GM12878 (cell line): ENCODE measurements at regions not wholly inside any gene's neighbourhood (a gene's known extent, or its start where the extent isn't known, plus 50 kb on each side); places are given as distances from the start of the nearest gene placed in this dataset.

Experiments
- ATAC-seq: fragments of 200-7000 bp; cut with Tn5 transposase; 3 replicates; pipeline ENCODE4 v1.9.1; 2020; ENCODE audit warnings: mild to moderate bottlenecking, moderate library complexity
- BruUV-seq: library from RNA; stranded (reverse); fragments of 400-500 nt; replicated peaks from 2 replicates; lab custom pipeline; 2021; lab: Mats Ljungman, UMichigan
- CTCF ChIA-PET: fragments of 300-600 bp; sonication (Branson Sonifier 250); formaldehyde crosslinking; extraction: SDS; loops from one replicate; lab custom pipeline; 2021; ENCODE audit warnings: inconsistent platforms; lab: Yijun Ruan, JAX
- POLR2A ChIA-PET: fragments of 350-600 bp; formaldehyde crosslinking; extraction: SDS; loops from one replicate; lab custom pipeline; 2021; ENCODE audit warnings: inconsistent platforms; lab: Charles Lee
- RAD21 ChIA-PET: fragments of 300-600 bp; sonication (Branson Sonifier 250); formaldehyde crosslinking; loops from one replicate; lab custom pipeline; 2023; ENCODE audit warnings: antibody characterized with exemption; ENCODE audit not compliant: unreplicated experiment; lab: Charles Lee
- SMC1A ChIA-PET: fragments of 300-600 bp; sonication (Branson Sonifier 250); formaldehyde crosslinking; loops from one replicate; lab custom pipeline; 2023; ENCODE audit not compliant: unreplicated experiment, uncharacterized antibody; lab: Charles Lee
- DNase-seq: peaks from one replicate; pipeline ENCODE4 v3.0.0-alpha.2; 2011; ENCODE audit warnings: low read depth, low spot score
- FAIRE-seq: peaks from 3 replicates; lab custom pipeline; 2011; peaks lifted over from hg19 to GRCh38; lab: Jason Lieb, UNC
- H2AFZ ChIP-seq: 2 replicates; pipeline ENCODE4 v1.6.0; 2011; ENCODE audit warnings: low read depth, low read length, control low read depth; ENCODE audit not compliant: control insufficient read depth
- H3K27ac ChIP-seq: 2 replicates; pipeline ENCODE4 v1.5.1; 2011; ENCODE audit warnings: control low read depth; ENCODE audit not compliant: control insufficient read depth, insufficient read depth
- H3K27me3 ChIP-seq, 2 experiments: replicated peaks in 1 of 2; 2 replicates each; pipeline versions ENCODE4 v1.6.0 to v1.6.1; 2011; ENCODE audit warnings: low read length in 1 of 2; ENCODE audit not compliant: control insufficient read depth in 2 of 2, insufficient read depth in 2 of 2
- H3K36me3 ChIP-seq, 2 experiments: 2 replicates each; pipeline ENCODE4 v1.5.1; 2011; ENCODE audit warnings: low read length in 1 of 2; ENCODE audit not compliant: control insufficient read depth in 2 of 2, insufficient read depth in 2 of 2
- H3K4me1 ChIP-seq: 2 replicates; pipeline ENCODE4 v1.6.1; 2011; ENCODE audit warnings: mild to moderate bottlenecking, low read length, moderate library complexity, mixed read lengths; ENCODE audit not compliant: control insufficient read depth, insufficient read depth
- H3K4me2 ChIP-seq: 2 replicates; pipeline ENCODE4 v1.6.0; 2011; ENCODE audit warnings: control low read depth; ENCODE audit not compliant: control insufficient read depth, insufficient read depth
- H3K4me3 ChIP-seq: fragments of 200-600 bp; sonication (generic); 2 replicates; pipeline ENCODE4 v1.5.1; 2016
- H3K79me2 ChIP-seq: 2 replicates; pipeline ENCODE4 v1.6.0; 2011; ENCODE audit warnings: low read length; ENCODE audit not compliant: control insufficient read depth, insufficient read depth
- H3K9ac ChIP-seq: 2 replicates; pipeline ENCODE4 v1.8.0; 2011; ENCODE audit warnings: low read length, control low read depth, mixed read lengths; ENCODE audit not compliant: control insufficient read depth, insufficient read depth
- H3K9me3 ChIP-seq: replicated peaks from 3 replicates; pipeline ENCODE4 v1.5.1; 2011; ENCODE audit warnings: mild to moderate bottlenecking, low read length; ENCODE audit not compliant: control insufficient read depth, insufficient read depth
- H4K20me1 ChIP-seq: 2 replicates; pipeline ENCODE4 v1.6.0; 2011; ENCODE audit not compliant: control insufficient read depth, insufficient read depth
- ATF7 ChIP-seq: fragments of 450-650 bp; IDR thresholded peaks from 2 replicates; pipeline ENCODE4 v1.6.1; 2016; ENCODE audit warnings: low read depth, mild to moderate bottlenecking
- CBFB ChIP-seq: IDR thresholded peaks from 2 replicates; pipeline ENCODE4 v1.6.1; 2016; ENCODE audit warnings: antibody characterized with exemption, low read depth
- ETV6 ChIP-seq, 2 experiments: fragments of 450-650 bp in 1 of 2; IDR thresholded peaks in 1 of 2; conservative IDR thresholded peaks in 1 of 2; 2 replicates each; pipeline ENCODE4 v1.6.1; 2014; ENCODE audit warnings: antibody characterized with exemption in 1 of 2, borderline replicate concordance in 1 of 2, low read depth in 1 of 2, mild to moderate bottlenecking in 1 of 2, moderate library complexity in 1 of 2
- EZH2 ChIP-seq: IDR thresholded peaks from 2 replicates; pipeline ENCODE4 v1.6.1; 2012; ENCODE audit warnings: low read depth, mild to moderate bottlenecking, control low read depth, inconsistent platforms, low read length, borderline replicate concordance; ENCODE audit not compliant: control insufficient read depth
- GABPA ChIP-seq: IDR thresholded peaks from 2 replicates; pipeline ENCODE4 v1.6.1; 2014; ENCODE audit warnings: antibody characterized with exemption, low read depth, mild to moderate bottlenecking, inconsistent platforms
- JUNB ChIP-seq: IDR thresholded peaks from 2 replicates; pipeline ENCODE4 v1.6.1; 2016; ENCODE audit warnings: antibody characterized with exemption, mild to moderate bottlenecking
- JUND ChIP-seq: IDR thresholded peaks from 2 replicates; pipeline ENCODE4 v1.6.1; 2012; ENCODE audit warnings: low read depth, mild to moderate bottlenecking, low read length, improper control_type of control experiment, moderate library complexity
- KDM1A ChIP-seq: fragments of 200-600 bp; sonication (generic); IDR thresholded peaks from 2 replicates; pipeline ENCODE4 v1.6.1; 2016; ENCODE audit warnings: borderline replicate concordance
- MXI1 ChIP-seq: fragments of 150-350 bp; IDR thresholded peaks from 2 replicates; pipeline ENCODE4 v1.6.1; 2011; ENCODE audit warnings: low read depth, mild to moderate bottlenecking, inconsistent platforms, low read length, improper control_type of control experiment
- PAX5 ChIP-seq: IDR thresholded peaks from 2 replicates; pipeline ENCODE4 v1.6.1; 2011; ENCODE audit warnings: low read depth, low read length, borderline replicate concordance
- RELA ChIP-seq: fragments of 450-650 bp; IDR thresholded peaks from 2 replicates; pipeline ENCODE4 v1.8.0; 2014; ENCODE audit warnings: borderline replicate concordance; ENCODE audit not compliant: partially characterized antibody
- RFX5 ChIP-seq: IDR thresholded peaks from 2 replicates; pipeline ENCODE4 v1.6.1; 2011; ENCODE audit warnings: low read depth, low read length, improper control_type of control experiment
- SMC3 ChIP-seq: IDR thresholded peaks from 2 replicates; pipeline ENCODE4 v1.6.1; 2011; ENCODE audit warnings: low read length, improper control_type of control experiment, borderline replicate concordance
- ZBED1 ChIP-seq: IDR thresholded peaks from 2 replicates; pipeline ENCODE4 v1.6.1; 2016; ENCODE audit warnings: borderline replicate concordance
- ZNF24 ChIP-seq: fragments of 450-650 bp; IDR thresholded peaks from 2 replicates; pipeline ENCODE4 v1.6.1; 2017; ENCODE audit warnings: antibody characterized with exemption, mild to moderate bottlenecking
- ZNF622 ChIP-seq: fragments of 450-650 bp; IDR thresholded peaks from 2 replicates; pipeline ENCODE4 v1.6.1; 2017; ENCODE audit warnings: mild to moderate bottlenecking, inconsistent platforms
- WGBS: methylation state at CpG from one replicate; pipeline ENCODE4 v1.1.6; 2016; ENCODE audit warnings: low lambda C conversion rate; ENCODE audit not compliant: insufficient replicate concordance, insufficient coverage; ENCODE audit errors: missing lambda C conversion rate; 5-methylcytosine and 5-hydroxymethylcytosine counted together
- in situ Hi-C: fragments of 300-500 bp; cut with MboI; formaldehyde crosslinking; loops from 9 replicates; pipeline ENCODE4 v1.14.3; 2018; ENCODE audit warnings: mixed read lengths
- intact Hi-C: fragments of 100-400 bp; cut with micrococcal nuclease; formaldehyde crosslinking; loops from one replicate; pipeline ENCODE4 v1.14.2; 2022; ENCODE audit not compliant: unreplicated experiment
- TF ChIP-seq, protein P1 (sequence below): fragments of 450-650 bp; IDR thresholded peaks from 2 replicates; pipeline ENCODE4 v1.6.1; 2016; ENCODE audit warnings: mild to moderate bottlenecking, moderate library complexity, borderline replicate concordance
- TF ChIP-seq, protein P2 (sequence below): fragments of 150-350 bp; IDR thresholded peaks from 2 replicates; pipeline ENCODE4 v1.6.1; 2014; ENCODE audit warnings: mild to moderate bottlenecking, low read depth, low read length
- TF ChIP-seq, protein P3 (sequence below): IDR thresholded peaks from 2 replicates; pipeline ENCODE4 v1.6.1; 2012; ENCODE audit warnings: low read length, inconsistent platforms

DNA sequence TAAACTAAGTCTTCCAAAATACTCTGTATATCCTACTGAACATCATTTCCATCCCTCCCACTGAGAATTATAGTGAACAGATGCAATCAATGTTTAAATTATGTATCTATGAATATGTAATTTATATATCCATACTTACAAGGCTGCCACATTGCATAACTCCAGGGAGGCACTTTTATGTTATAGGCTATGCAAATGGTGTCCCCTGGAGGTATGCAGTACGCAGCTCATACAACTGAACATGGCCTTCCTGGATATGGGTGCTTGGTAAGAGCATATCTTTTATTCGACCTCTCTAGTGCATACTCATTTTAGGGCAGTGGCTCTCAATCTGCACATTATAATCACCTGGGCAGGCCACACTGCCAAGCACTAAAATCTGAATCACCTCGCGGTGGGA, 127.3 kb downstream of the BANF2 start:
- Histone ChIP-seq H3K4me2 (no peak overlapping the region), H3K9me3 (no peaks in the 10 kb centered on the region), H3K27me3 (no peaks in the 10 kb centered on the region), H3K79me2 (no peaks in the 10 kb centered on the region), H3K36me3 (no peaks in the 10 kb centered on the region), H4K20me1 (no peaks in the 10 kb centered on the region), H3K9ac (no peak overlapping the region), H3K4me1 (peaks cover 18% of the 10 kb centered on the region), H3K27ac (no peak overlapping the region), H2AFZ (no peak overlapping the region), H3K4me3 (no peak overlapping the region)
- SMC1A ChIA-PET: interaction anchor here (1.2 to 2.1 kb wide), 2 partner anchors 11 to 68 kb away, joined by 3 to 6 read pairs; no protein-coding TSS in a partner anchor
- POLR2A ChIA-PET: no interaction called here
- TF ChIP-seq RFX5 (no peak), KDM1A (no peak), ZBED1 (no peak), RELA (no peak), JUNB (no peak), SMC3 (no peak), MXI1 (no peak), JUND (no peak), ZNF24 (no peak), GABPA (no peak), ATF7 (no peak), PAX5 (no peak), ETV6 (conservative IDR thresholded peaks at IDR 0.05 in 1 of 2, IDR thresholded peaks at IDR 0.05 in 1 of 2; ENCODE audit: borderline replicate concordance in 1 of 2, low read depth in 1 of 2) (no peak), ZNF622 (no peak), CBFB (no peak), EZH2 (no peak)
- TF ChIP-seq, protein P1, sequence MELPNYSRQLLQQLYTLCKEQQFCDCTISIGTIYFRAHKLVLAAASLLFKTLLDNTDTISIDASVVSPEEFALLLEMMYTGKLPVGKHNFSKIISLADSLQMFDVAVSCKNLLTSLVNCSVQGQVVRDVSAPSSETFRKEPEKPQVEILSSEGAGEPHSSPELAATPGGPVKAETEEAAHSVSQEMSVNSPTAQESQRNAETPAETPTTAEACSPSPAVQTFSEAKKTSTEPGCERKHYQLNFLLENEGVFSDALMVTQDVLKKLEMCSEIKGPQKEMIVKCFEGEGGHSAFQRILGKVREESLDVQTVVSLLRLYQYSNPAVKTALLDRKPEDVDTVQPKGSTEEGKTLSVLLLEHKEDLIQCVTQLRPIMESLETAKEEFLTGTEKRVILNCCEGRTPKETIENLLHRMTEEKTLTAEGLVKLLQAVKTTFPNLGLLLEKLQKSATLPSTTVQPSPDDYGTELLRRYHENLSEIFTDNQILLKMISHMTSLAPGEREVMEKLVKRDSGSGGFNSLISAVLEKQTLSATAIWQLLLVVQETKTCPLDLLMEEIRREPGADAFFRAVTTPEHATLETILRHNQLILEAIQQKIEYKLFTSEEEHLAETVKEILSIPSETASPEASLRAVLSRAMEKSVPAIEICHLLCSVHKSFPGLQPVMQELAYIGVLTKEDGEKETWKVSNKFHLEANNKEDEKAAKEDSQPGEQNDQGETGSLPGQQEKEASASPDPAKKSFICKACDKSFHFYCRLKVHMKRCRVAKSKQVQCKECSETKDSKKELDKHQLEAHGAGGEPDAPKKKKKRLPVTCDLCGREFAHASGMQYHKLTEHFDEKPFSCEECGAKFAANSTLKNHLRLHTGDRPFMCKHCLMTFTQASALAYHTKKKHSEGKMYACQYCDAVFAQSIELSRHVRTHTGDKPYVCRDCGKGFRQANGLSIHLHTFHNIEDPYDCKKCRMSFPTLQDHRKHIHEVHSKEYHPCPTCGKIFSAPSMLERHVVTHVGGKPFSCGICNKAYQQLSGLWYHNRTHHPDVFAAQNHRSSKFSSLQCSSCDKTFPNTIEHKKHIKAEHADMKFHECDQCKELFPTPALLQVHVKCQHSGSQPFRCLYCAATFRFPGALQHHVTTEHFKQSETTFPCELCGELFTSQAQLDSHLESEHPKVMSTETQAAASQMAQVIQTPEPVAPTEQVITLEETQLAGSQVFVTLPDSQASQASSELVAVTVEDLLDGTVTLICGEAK: no peak
- TF ChIP-seq, protein P2, sequence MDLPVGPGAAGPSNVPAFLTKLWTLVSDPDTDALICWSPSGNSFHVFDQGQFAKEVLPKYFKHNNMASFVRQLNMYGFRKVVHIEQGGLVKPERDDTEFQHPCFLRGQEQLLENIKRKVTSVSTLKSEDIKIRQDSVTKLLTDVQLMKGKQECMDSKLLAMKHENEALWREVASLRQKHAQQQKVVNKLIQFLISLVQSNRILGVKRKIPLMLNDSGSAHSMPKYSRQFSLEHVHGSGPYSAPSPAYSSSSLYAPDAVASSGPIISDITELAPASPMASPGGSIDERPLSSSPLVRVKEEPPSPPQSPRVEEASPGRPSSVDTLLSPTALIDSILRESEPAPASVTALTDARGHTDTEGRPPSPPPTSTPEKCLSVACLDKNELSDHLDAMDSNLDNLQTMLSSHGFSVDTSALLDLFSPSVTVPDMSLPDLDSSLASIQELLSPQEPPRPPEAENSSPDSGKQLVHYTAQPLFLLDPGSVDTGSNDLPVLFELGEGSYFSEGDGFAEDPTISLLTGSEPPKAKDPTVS: no peak
- TF ChIP-seq, protein P3, sequence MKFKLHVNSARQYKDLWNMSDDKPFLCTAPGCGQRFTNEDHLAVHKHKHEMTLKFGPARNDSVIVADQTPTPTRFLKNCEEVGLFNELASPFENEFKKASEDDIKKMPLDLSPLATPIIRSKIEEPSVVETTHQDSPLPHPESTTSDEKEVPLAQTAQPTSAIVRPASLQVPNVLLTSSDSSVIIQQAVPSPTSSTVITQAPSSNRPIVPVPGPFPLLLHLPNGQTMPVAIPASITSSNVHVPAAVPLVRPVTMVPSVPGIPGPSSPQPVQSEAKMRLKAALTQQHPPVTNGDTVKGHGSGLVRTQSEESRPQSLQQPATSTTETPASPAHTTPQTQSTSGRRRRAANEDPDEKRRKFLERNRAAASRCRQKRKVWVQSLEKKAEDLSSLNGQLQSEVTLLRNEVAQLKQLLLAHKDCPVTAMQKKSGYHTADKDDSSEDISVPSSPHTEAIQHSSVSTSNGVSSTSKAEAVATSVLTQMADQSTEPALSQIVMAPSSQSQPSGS: no peak
- CTCF ChIA-PET: interaction anchor here (1.9 kb wide), 1 partner anchor 30 kb away, joined by 9 read pairs; no protein-coding TSS in a partner anchor
- in situ Hi-C loops (no loop called here), intact Hi-C loops (loop anchor here (5.0 kb wide), 1 partner anchor 70 kb away; no protein-coding TSS in a partner anchor)
- BruUV-seq: no TSS peak
- RAD21 ChIA-PET: interaction anchor here (1.1 to 3.0 kb wide), 2 partner anchors 29 to 145 kb away, joined by 3 to 10 read pairs; partner anchors contain the start of gene RRBP1
- DNase-seq (no peak), FAIRE-seq (no peak), ATAC-seq (no peak)
- 95% methylated on average over 4 of the region's 4 CpGs for WGBS
